ENCODE measurements at regions not wholly inside any gene's neighbourhood (a gene's known extent, or its start where the extent isn't known, plus 50 kb on each side); places are given as distances from the start of the nearest gene placed in this dataset.
A peak's percentile ranks its signal among the peaks of the same experiment; 100 is the strongest.
"Not testable (repeated sequence)": the region's sequence is repeated elsewhere in the genome, so short reads cannot be mapped to it uniquely, and the experiment has no call there.

DNA sequence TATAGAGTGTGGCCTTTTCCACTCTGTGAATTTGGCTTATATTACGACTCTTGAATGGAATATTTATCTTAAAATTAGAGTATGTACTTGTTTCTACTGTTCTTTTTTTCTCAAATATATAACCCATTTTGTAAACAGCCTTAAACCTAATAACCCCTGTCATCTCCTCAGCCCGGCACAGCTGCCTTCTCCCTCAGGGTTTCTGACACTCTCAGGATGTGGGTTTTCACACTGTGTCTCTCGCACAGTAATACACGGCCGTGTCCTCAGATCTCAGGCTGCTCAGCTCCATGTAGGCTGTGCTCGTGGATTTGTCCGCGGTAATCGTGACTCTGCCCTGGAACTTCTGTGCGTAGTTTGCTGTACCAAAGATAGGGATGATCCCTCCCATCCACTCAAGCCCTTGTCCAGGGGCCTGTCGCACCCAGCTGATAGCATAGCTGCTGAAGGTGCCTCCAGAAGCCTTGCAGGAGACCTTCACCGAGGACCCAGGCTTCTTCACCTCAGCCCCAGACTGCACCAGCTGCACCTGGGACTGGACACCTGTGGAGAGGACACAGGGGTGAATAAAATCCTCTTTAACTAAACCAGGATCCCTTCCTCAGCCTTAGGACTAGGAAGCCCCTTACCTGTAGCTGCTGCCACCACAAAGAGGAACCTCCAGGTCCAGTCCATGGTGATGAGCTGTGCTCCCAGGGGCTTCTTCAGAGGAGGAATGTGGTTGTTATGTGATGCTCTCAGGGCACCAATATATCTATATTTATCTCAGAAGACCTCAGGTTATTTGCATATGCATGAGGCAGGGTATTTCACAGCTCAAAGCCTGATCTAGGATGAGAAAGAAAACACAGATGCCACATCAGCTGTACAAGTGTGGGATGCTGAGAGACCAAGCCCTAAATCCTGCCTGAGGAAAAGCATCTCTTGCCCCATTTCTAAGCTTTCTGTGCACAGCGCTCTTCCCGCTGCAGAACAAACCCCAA is 1188.4 kb downstream of the TMEM121 start:
- not testable (repeated sequence) for DNase-seq (ENCODE audit: low spot score)

DNA sequence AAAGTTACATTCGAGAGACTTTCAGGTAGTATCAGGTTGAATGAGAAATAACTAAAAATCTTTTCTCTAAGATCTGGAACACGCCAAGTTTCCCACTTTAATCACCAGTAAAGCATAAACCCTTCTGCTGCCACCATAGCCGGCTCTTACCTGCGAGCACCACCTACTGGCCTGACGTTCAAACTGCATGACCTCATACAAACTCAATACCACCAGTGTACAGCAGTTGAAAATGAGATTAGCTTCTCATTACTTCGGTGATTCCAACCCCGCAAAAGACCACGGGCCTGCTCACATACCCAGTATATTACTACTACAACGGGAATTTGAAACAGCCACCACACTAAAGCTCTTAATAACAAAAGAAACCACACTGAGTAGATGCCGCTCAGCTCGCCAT is 1191.2 kb downstream of the TMEM121 start:
- DNase-seq (ENCODE audit: low spot score): not testable (repeated sequence)

DNA sequence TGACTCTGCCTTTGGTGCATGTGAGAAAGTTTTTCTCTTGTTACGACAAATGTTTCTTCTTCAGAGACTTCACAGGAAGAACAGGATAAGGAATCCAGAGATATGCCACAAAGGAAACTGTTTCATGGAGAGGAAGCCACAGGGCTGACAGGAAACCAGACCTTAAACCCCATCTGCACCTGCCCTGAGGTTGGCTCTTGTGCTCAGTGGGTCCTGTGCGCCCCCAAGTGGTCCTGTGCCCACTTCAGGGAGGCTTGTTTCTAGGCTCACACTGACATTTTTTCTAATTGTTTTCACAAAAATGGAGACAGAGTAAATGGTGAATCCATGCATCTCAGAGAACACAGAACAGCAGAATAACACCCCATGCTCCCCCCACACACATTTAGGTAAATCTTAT is 1193.5 kb downstream of the TMEM121 start:
- DNase-seq (ENCODE audit: low spot score): peak; percentile 37

DNA sequence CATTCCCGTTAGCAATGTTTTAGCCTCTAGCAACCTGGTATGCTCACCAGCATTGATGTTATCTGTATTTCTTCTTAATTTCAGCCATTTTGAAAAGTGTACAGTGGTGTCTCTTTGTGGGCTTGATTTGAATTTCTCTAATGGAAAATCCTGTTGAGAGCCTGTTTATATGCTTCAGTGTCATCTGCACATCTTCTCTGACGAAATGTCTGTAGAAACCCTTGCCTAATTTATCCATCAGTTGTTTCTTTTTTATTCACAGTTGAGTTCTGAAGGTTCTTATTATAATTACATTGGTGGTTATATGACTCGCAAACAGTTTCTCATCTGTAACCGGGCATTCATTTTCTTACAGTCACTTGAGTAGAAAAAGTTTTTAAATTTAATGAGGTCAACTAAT is 1195.5 kb downstream of the TMEM121 start:
- not testable (repeated sequence) for DNase-seq (ENCODE audit: low spot score)

DNA sequence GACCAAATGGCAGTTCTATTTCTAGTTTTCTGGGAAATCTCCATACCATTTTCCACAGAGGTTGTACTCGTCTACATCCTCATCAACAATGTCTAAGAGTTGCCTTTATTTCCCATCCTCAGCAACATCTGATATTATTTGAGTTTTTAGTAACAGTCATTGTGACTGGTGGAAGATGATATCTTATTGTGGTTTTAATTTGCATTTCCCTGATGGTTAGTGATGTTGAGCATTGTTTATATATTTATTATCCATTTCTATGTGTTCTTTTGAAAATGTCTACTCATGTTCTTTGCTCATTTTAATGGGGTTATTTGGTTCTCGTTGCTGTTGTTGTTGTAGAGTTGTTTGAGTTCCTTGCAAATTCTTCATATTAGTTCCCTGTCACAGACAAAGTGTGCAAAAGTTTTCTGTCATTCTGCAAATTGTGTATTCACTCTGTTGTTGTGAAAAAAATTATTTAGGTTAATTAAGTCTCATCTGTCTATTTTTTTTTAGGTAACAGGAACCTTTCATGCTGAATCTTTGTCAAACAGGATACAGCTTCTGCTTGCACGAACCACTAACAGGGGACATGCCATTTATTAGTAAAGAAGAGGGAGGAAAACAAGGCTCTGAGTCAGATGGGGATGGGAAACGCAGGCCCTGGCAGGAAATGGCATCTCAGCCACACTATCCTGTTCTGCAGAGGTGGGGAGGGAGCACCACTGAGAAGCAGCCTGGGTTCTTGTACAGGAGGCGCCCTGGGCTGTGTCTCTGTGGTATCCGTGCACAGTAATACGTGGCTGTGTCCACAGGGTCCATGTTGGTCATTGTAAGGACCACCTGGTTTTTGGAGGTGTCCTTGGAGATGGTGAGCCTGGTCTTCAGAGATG is 1196.7 kb downstream of the TMEM121 start:
- DNase-seq (ENCODE audit: low spot score): peak; percentile 24

DNA sequence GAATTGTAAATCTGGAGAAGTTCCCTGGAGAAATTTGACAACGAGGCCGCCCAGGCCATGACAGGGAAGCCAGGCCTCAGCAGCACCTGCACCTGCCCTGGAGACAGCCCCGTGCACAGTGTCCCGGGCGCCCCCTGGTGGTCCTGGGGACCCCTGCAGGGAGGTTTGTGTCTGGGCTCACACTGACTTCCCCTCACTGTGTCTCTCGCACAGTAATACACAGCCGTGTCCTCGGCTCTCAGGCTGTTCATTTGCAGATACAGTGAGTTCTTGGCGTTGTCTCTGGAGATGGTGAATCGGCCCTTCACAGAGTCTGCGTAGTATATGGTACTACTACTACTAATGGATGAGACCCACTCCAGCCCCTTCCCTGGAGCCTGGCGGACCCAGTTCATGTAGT is 1201.6 kb downstream of the TMEM121 start:
- DNase-seq (ENCODE audit: low spot score): not testable (repeated sequence)

DNA sequence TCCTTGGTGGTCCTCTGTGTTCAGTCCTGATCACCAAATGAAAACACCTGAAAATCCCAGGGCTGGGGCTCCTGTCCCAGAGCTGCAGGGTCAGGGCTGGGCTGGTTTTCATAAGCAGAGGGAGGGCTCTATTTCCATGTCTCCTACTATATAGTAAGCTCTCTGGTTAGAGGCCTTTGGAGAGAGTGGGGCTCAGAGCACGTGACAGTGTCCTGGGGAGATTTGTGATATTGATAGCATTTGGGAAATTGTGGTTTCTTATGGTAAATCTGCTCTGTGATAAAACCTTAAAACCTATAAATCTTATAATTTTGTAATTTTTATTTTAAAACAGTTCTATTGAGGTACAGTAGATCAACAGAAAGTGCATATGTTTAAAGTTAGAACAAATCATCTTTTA is 1202.2 kb downstream of the TMEM121 start:
- no peak for DNase-seq (ENCODE audit: low spot score)

DNA sequence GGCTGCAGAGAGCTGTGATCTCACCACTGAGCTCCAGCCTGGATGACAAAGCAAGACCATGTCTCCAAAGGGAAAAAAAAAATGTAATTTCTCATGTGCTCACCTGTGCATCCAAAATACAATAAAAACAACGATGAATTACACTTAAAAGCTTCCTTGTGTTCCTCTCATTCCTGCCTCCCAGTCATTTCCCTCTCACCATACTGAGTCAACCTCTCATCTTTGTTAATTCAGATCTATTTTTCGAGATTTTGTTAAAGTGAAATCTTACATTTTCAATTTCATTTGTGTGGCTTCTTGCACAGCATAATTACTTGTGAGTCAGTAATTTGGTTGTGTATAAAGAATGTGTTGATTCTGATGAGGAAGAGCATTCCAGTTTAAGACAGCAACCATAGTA is 1203.2 kb downstream of the TMEM121 start:
- DNase-seq (ENCODE audit: low spot score): no peak

DNA sequence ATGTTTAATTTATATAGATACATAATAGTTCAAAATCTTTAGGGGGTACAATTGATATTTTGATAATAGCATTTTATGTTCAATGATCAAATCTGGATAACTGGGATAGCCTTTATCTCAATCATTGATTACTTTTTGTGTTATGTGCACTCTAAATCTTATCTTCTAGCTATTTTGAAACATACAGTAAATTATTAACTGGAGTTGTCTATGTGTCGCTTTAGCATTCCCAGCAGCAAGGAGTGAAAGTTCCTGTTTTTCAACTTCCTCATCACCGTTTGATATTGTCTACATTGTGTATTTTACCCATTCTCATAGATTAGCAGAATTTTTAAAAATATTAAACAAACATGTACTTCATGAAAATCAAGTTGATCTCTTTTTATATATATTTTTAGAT is 1207.4 kb downstream of the TMEM121 start:
- DNase-seq (ENCODE audit: low spot score): no peak

DNA sequence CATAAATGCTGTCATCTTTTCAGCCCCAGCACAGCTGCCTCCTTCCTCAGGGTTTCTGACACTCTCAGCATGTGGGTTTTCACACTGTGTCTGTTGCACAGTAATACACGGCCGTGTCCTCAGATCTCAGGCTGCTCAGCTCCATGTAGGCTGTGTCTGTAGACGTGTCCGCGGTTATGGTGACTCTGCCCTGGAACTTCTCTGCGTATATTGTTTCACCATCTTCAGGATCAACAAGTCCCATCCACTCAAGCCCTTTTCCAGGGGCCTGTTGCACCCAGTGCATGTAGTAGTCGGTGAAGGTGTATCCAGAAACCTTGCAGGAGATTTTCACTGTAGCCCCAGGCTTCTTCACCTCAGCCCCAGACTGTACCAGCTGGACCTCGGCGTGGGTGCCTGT is 1210.6 kb downstream of the TMEM121 start:
- DNase-seq (ENCODE audit: low spot score): no peak

DNA sequence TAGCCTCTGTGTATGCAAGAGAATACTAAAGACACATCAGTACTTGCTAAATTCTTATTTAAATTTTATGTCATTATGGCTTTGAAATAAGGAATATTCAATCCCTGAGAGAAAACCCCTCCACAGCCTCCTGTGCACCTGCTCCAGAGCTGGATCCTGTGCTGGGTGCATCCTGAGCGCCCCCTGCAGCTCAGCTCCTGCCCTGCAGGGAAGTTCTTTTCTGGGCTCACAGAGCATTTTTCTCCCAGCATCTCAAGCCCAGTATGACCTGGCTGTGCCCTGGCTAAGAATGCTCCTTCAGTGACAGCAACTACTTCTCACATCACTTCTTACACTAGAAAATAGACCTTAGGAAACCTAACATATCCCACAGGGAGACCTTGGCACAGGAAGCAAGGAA is 1211.7 kb downstream of the TMEM121 start:
- no peak for DNase-seq (ENCODE audit: low spot score)

DNA sequence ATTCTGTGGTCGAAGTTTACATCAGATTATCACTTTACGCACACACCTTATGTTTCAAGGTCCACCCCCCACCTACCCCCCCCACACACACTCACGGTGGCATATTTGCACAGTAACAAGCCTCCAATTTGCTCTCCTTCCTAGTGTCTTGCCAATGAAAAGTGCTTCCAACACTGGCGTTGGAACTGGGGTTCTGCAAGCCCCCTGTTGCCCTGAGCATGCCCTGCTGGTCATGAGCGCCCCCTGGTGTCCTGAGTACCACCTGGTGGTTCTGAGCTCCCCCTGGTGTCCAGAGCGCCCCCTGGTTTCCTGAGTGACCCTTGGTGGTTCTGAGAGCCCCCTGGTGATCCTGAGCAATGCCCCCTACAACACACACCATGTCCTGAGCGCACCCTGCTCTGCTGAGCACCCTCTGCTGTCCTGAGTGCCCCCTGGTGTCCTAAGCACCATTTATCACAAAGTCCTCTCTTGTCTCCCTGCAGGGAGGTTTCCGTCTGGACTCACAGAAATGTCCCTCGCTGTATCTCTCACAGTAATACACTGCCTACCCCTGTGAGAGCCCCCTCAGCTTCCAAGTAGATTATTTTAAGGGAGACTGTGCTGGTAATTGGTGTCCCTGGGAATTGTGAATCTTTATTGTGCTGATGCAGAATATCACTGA is 1212.3 kb downstream of the TMEM121 start:
- not testable (repeated sequence) for DNase-seq (ENCODE audit: low spot score)

DNA sequence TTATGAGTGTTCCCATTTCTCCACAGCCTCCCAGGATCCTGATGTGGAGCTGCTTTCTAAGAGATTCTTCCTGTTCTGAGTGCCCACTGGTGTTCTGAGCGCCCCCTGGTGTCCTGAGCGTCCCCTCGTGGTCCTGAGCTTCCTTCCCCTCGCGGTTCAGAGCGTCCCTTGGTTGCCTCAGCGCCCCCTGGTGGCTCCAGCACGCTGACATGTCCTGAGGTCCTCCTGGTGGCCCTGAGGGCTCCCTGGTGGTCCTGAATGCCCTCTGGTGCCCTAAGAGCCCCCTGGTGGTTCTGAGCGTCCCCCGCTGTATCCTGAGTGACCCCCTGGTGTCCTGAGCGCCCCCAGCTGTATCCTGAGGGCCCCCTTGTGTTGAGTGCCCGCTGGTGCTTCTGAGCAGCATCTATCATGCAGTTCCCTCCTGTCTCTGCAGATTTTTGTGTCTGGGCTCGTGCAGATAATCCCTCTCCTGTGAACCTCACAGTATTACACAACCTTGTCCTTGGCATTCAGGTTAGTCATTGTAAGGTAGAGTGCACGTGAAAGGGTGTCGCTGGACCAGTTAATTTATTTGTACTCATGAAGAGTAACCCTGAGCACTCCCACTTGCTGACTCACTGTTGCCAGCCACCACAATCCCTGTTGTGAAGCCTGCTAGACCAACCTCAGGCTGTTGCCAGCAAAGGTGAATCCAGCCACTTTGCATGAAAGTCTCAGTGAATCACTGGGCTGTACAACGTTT is 1214.9 kb downstream of the TMEM121 start:
- not testable (repeated sequence) for DNase-seq (ENCODE audit: low spot score)

DNA sequence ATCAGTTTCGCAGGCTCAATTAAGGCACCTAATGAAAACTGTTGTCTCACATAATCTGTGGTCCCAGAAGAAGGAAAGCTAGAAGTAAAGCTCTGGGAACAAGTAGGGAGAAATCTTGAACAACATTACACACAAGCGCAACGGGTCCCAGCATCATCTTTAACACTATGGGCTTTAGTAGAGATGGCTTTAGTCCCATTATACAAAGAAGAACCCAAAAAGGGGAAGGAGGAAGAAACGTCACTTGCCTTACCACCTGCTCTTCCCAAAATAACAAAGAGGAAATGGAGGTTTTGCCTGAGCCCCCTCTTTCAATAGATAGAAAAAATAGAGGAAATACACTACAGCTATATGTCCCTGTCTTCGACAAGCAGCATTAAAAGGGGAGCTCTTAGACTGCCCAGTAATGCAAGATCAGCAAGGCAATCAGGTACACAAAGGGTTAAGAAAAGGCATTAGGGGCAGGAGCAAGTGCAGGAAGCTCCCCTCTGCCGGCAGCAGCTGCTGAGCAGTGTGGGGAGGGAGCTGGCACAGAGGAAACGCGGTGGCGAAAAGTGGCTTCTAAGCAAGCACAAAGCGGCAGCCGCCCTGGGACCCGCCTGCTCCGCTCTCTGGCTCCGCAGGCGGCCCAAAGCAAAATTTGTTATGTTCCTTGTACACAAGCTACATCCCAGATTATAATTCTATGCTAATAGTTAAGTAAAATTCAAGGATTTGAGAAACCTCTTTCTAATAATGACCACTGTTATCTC is 1218.8 kb downstream of the TMEM121 start:
- peak; percentile 4 for DNase-seq (ENCODE audit: low spot score)

DNA sequence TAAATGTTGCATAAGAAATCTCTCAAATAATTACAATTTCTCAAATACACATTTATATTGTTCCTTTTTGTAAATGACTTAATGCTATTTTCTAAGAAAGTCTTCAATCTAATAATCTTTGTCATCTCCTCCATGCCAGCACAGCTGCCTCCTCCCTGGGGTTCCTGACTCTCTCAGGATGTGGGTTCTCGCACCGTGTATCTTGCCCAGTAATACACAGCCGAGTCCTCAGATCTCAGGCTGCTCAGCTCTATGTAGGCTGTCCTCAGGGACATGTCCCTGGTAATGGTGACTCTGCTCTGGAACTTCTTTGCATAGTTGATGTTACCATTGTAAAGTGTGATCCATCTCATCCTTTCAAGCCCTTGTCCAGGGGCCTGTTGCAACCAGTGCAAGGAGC is 1223.7 kb downstream of the TMEM121 start:
- DNase-seq (ENCODE audit: low spot score): not testable (repeated sequence)

DNA sequence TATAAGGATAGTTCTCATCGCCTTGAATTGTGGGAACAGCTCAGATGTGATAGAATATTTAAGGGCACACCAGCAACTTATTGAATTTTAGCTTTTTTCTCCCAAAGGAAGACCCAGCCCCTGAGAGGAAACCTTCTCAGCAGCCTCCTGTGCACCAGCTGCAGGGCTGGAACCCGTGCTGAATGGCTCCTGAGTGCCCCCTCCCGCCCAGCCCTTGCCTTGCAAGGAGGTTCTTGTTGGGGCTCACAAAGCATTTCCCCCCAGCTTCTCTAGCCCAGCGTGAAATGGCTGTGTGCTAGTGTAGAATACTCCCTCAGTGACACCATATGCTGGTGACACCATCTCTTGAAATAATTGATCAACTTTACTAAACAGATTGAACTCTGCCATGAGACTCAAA is 1227.4 kb downstream of the TMEM121 start:
- DNase-seq (ENCODE audit: low spot score): not testable (repeated sequence)

DNA sequence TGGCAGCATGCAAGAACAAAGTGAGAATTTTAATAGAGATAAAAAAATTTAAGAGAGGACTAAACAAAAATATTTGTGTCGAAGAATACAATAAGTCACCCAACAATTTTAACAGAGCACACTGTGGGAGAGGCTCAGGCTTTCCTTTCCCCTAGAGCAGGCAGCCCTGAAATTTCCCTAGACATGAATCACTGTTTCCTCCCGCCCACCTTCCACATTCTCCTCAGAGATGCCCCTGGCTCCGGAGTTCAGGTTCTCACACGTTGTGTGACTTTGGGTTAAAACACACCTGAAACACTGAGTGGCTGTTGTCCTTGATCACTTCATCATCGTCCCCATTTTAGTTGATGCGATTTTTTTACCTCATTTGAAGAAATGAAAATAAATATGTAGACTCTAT is 1231.1 kb downstream of the TMEM121 start:
- DNase-seq (ENCODE audit: low spot score): not testable (repeated sequence)

DNA sequence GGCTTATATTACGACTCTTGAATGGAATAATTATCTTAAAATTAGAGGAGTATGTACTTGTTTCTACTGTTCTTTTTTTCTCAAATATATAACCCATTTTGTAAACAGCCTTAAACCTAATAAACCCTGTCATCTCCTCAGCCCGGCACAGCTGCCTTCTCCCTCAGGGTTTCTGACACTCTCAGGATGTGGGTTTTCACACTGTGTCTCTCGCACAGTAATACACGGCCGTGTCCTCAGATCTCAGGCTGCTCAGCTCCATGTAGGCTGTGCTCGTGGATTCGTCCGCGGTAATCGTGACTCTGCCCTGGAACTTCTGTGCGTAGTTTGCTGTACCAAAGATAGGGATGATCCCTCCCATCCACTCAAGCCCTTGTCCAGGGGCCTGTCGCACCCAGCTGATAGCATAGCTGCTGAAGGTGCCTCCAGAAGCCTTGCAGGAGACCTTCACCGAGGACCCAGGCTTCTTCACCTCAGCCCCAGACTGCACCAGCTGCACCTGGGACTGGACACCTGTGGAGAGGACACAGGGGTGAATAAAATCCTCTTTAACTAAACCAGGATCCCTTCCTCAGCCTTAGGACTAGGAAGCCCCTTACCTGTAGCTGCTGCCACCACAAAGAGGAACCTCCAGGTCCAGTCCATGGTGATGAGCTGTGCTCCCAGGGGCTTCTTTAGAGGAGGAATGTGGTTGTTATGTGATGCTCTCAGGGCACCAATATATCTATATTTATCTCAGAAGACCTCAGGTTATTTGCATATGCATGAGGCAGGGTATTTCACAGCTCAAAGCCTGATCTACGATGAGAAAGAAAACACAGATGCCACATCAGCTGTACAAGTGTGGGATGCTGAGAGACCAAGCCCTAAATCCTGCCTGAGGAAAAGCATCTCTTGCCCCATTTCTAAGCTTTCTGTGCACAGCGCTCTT is 1235.8 kb downstream of the TMEM121 start:
- not testable (repeated sequence) for DNase-seq (ENCODE audit: low spot score)

DNA sequence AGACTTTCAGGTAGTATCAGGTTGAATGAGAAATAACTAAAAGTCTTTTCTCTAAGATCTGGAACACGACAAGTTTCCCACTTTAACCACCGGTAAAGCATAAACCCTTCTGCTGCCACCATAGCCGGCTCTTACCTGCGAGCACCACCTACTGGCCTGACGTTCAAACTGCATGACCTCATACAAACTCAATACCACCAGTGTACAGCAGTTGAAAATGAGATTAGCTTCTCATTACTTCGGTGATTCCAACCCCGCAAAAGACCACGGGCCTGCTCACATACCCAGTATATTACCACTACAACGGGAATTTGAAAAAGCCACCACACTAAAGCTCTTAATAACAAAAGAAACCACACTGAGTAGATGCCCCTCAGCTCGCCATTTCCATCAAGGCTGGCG is 1238.6 kb downstream of the TMEM121 start:
- peak; percentile 34 for DNase-seq (ENCODE audit: low spot score)

DNA sequence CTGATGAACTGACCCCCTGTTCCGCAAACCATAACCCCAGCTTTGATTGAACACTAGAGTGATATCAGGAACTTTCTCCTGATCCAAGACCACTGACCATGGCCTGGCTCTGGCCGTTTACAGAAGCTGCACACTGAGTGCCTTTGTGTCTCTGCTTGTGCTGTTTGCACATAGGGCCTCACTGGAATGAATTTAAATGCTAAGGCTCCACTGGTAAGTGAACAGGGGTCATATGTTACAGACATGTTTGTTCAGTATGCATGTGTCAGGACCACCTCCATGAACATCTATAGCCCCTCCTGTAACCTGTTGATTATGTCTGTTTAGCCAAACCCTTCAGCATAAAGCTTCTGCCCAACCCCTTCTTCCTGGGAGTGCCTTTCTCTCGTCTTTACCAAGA is 1239.8 kb downstream of the TMEM121 start:
- no peak for DNase-seq (ENCODE audit: low spot score)

All from CD4-positive, alpha-beta T cell treated with Interleukin-6 at 100 ng/mL for 8 hours (primary cell).